ENCODE measurements at regions not wholly inside any gene's neighbourhood (a gene's known extent, or its start where the extent isn't known, plus 50 kb on each side); places are given as distances from the start of the nearest gene placed in this dataset.
"Not testable (repeated sequence)": the region's sequence is repeated elsewhere in the genome, so short reads cannot be mapped to it uniquely, and the experiment has no call there.

DNA sequence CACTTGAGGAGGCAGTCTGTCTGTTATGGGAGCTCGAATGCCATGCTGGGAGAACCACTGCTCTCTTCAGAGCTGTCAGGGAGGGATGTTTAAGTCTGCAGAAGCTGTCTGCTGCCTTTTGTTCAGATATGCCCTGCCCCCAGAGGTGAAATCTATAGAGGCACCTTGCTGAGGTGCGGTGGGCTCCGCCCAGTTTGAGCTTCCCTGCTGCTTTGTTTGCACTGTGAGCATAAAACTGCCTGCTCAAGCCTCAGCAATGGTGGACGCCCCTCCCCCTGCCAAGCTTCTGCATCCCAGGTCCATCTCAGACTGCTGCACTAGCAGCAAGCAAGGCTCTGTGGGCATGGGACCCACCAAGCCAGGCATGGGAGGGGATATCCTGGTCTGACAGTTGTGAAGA is 247.5 kb downstream of the LMX1A start:
- no peak for DNase-seq (ENCODE audit: low read depth in 2 of 2)
- no peak overlapping the region for H2AFZ ChIP-seq (ENCODE audit: low read length)
- no peaks in the 10 kb centered on the region for H3K79me2 ChIP-seq (ENCODE audit: control insufficient read depth, insufficient read depth, low read length)
- no peaks in the 10 kb centered on the region for H4K20me1 ChIP-seq (ENCODE audit: control insufficient read depth, extremely low read depth, insufficient read depth, low read length)
- TF ChIP-seq, protein P1, sequence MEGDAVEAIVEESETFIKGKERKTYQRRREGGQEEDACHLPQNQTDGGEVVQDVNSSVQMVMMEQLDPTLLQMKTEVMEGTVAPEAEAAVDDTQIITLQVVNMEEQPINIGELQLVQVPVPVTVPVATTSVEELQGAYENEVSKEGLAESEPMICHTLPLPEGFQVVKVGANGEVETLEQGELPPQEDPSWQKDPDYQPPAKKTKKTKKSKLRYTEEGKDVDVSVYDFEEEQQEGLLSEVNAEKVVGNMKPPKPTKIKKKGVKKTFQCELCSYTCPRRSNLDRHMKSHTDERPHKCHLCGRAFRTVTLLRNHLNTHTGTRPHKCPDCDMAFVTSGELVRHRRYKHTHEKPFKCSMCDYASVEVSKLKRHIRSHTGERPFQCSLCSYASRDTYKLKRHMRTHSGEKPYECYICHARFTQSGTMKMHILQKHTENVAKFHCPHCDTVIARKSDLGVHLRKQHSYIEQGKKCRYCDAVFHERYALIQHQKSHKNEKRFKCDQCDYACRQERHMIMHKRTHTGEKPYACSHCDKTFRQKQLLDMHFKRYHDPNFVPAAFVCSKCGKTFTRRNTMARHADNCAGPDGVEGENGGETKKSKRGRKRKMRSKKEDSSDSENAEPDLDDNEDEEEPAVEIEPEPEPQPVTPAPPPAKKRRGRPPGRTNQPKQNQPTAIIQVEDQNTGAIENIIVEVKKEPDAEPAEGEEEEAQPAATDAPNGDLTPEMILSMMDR (conservative IDR thresholded peaks at IDR 0.05 in 1 of 2, IDR thresholded peaks at IDR 0.05 in 1 of 2; ENCODE audit: low read depth in 1 of 2, low read length in 2 of 2), result no peak
- H3K4me1 ChIP-seq (ENCODE audit: control insufficient read depth, extremely low read depth, insufficient read depth, low read length), result no peaks in the 10 kb centered on the region
- no peak overlapping the region for H3K9ac ChIP-seq (ENCODE audit: insufficient read depth, low read length)
- H3K27me3 ChIP-seq (ENCODE audit: control insufficient read depth, insufficient read depth, low read length), result no peaks in the 10 kb centered on the region
- no peaks in the 10 kb centered on the region for H3K9me3 ChIP-seq (ENCODE audit: control insufficient read depth, insufficient read depth, low read depth, low read length)
- no peaks in the 10 kb centered on the region for H3K36me3 ChIP-seq (ENCODE audit: control insufficient read depth, insufficient read depth, low read length)
- no peak overlapping the region for H3K4me2 ChIP-seq (ENCODE audit: extremely low read depth, insufficient read depth, low read length)
- no peak overlapping the region for H3K4me3 ChIP-seq (replicated peaks in 1 of 4; ENCODE audit: control extremely low read depth in 1 of 4, insufficient read depth in 1 of 4, low read depth in 3 of 4, low read length in 4 of 4)
- no peak overlapping the region for H3K27ac ChIP-seq (ENCODE audit: insufficient read depth, low read length)

DNA sequence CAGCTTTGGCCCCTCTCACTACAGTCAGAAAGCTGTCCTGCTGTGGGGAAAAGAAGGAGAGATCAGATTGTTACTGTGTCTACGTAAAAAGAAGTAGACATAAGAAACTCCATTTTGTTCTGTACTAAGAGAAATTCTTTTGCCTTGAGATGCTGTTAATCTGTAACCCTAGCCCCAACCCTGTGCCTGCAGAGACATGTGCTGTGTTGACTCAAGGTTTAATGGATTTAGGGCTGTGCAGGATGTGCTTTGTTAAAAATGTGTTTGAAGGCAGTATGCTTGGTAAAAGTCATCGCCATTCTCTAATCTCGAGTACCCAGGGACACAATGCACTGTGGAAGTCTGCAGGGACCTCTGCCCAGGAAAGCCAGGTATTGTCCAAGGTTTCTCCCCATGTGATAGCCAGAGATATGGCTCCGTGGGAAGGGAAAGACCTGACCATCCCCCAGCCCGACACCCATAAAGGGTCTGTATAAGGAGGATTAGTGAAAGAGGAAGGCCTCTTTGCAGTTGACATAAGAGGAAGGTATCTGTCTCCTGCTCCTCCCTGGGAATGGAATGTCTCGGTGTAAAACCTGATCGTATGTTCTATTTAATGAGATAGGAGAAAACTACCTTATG is 263.9 kb downstream of the LMX1A start:
- not testable (repeated sequence) for H3K4me3 ChIP-seq (replicated peaks in 1 of 4; ENCODE audit: control extremely low read depth in 1 of 4, insufficient read depth in 1 of 4, low read depth in 3 of 4, low read length in 4 of 4); H4K20me1 ChIP-seq (ENCODE audit: control insufficient read depth, extremely low read depth, insufficient read depth, low read length); DNase-seq (ENCODE audit: low read depth in 2 of 2); H3K79me2 ChIP-seq (ENCODE audit: control insufficient read depth, insufficient read depth, low read length); H2AFZ ChIP-seq (ENCODE audit: low read length); H3K4me1 ChIP-seq (ENCODE audit: control insufficient read depth, extremely low read depth, insufficient read depth, low read length); H3K27ac ChIP-seq (ENCODE audit: insufficient read depth, low read length); H3K9ac ChIP-seq (ENCODE audit: insufficient read depth, low read length); H3K9me3 ChIP-seq (ENCODE audit: control insufficient read depth, insufficient read depth, low read depth, low read length); H3K4me2 ChIP-seq (ENCODE audit: extremely low read depth, insufficient read depth, low read length); H3K27me3 ChIP-seq (ENCODE audit: control insufficient read depth, insufficient read depth, low read length); H3K36me3 ChIP-seq (ENCODE audit: control insufficient read depth, insufficient read depth, low read length)

DNA sequence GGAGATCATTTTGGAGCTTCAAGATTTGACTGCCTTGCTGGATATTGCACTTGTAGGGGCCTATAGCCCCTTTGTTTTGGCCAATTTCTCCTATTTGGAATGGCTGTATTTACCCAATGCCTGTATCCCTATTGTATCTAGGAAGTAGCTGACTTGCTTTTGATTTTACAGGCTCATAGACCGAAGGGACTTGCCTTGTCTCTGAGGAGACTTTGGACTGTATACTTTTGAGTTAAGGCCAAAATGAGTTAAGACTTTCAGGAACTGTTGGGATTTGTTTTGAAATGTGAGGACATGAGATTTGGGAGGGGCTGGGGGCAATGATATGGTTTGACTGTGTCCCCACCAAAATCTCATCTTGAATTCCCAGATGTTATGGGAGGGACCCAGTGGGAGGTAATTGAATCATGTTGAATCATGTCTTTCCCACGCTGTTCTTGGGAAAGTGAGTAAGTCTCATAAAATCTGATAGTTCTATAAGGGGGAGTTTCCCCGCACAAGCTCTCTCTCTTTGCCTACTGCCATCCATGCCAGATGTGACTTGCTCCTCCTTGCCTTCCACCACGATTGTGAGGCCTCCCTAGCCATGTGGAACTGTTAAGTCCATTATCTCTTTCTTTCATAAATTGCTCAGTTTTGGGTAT is 276.1 kb downstream of the LMX1A start:
- Histone ChIP-seq H3K4me3 (replicated peaks in 1 of 4; ENCODE audit: control extremely low read depth in 1 of 4, insufficient read depth in 1 of 4, low read depth in 3 of 4, low read length in 4 of 4) (no peak overlapping the region), H3K79me2 (ENCODE audit: control insufficient read depth, insufficient read depth, low read length) (no peaks in the 10 kb centered on the region), H3K27ac (ENCODE audit: insufficient read depth, low read length) (no peak overlapping the region), H2AFZ (ENCODE audit: low read length) (no peak overlapping the region), H3K9ac (ENCODE audit: insufficient read depth, low read length) (no peak overlapping the region), H3K4me2 (ENCODE audit: extremely low read depth, insufficient read depth, low read length) (no peak overlapping the region), H4K20me1 (ENCODE audit: control insufficient read depth, extremely low read depth, insufficient read depth, low read length) (no peaks in the 10 kb centered on the region), H3K36me3 (ENCODE audit: control insufficient read depth, insufficient read depth, low read length) (no peaks in the 10 kb centered on the region), H3K9me3 (ENCODE audit: control insufficient read depth, insufficient read depth, low read depth, low read length) (no peaks in the 10 kb centered on the region), H3K27me3 (ENCODE audit: control insufficient read depth, insufficient read depth, low read length) (no peaks in the 10 kb centered on the region), H3K4me1 (ENCODE audit: control insufficient read depth, extremely low read depth, insufficient read depth, low read length) (no peaks in the 10 kb centered on the region)
- no peak for TF ChIP-seq EZH2 (IDR thresholded peaks at IDR 0.05; ENCODE audit: low read length, missing control alignments)
- TF ChIP-seq, protein P1 (conservative IDR thresholded peaks at IDR 0.05 in 1 of 2, IDR thresholded peaks at IDR 0.05 in 1 of 2; ENCODE audit: low read depth in 1 of 2, low read length in 2 of 2), result no peak
- DNase-seq (ENCODE audit: low read depth in 2 of 2), result no peak
